ENCODE measurements at regions not wholly inside any gene's neighbourhood (a gene's known extent, or its start where the extent isn't known, plus 50 kb on each side); places are given as distances from the start of the nearest gene placed in this dataset.
"Not testable (repeated sequence)": the region's sequence is repeated elsewhere in the genome, so short reads cannot be mapped to it uniquely, and the experiment has no call there.

GRCh38 chr10:70967591-70968587, 79.5 kb upstream of the PCBD1 start:
- DNase-seq: no peak

DNA sequence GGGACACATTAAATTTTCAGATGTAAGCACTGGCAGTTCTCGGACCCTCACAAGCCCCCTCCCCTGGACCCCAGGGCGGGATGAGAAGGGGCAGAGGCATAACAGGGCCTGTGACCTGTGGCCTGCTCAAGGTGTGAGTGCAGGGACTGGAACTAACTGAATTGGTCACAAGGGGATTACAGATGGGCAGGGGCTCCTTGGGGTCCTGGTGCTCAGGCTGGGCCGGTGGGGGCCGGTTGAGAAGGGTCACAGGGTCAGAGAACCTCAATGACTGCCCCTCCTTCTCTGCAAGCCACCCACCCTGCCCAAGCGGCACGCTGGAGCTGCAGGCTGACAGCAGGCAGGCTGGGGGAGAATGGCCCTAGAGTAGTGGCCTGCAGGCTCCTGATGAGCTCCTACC, 80.8 kb upstream of the PCBD1 start:
- no peak for DNase-seq

- DNase-seq: no peak
These were observed 82.5 kb upstream of the PCBD1 start for GRCh38 chr10:70970830-70971229.

DNA sequence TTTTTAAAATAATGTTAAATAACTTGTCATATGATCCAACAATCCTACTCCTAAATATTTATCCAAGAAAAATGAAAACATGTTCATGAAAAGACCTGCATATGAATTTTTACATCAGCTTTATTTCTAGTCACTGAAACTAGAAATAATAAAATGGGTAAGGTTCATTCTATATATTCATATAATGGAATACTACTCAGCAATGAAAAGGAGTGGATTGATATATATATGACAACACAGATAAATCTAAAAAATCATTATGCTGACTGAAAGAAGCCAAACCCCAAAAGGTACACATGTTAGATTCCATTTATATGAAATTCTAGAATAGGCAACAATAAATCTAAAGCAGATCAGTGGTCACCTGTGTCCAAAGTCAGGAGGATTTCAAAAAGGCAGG, 84.9 kb upstream of the PCBD1 start:
- DNase-seq: no peak

DNA sequence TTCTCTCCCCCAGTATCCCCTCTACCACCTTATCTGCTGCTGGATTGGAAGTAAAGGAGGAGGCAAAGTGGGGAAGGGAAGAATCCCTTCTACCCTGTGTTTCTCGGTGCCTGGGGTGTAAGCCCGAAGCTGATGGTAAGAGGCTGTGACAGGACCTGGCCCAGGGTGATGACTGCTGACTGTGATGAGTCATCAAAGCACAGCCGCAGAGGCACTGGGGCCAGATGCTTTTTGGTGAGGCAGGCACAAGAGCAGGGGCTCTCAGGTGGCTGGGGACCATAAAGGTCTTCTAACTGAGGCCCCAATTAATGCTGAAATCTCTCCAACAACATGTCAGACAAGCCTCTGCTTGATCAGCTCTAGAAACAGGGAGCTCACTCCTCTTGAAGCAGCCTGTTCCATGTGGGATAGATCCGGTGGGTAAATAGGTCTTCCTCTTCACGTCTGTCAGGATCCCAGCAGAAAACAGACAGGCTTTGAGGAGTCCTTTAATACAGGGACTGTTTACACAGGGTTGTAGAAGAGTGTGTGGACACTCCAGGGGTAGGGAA, 86.1 kb upstream of the PCBD1 start:
- peak; percentile 24 for DNase-seq

- DNase-seq: no peak
These were observed 86.6 kb upstream of the PCBD1 start for GRCh38 chr10:70974920-70975319.

GRCh38 chr10:70976063-70976695, 87.8 kb upstream of the PCBD1 start:
- no peak for DNase-seq

GRCh38 chr10:70977625-70978024, 89.3 kb upstream of the PCBD1 start:
- DNase-seq: no peak

GRCh38 chr10:70978181-70978580, 89.8 kb upstream of the PCBD1 start:
- DNase-seq: no peak

- no peak for DNase-seq
These were observed 90.6 kb upstream of the PCBD1 start for GRCh38 chr10:70978816-70979480.

GRCh38 chr10:70980687-70981086, 92.3 kb upstream of the PCBD1 start:
- no peak for DNase-seq

GRCh38 chr10:70981171-70981836, 92.9 kb upstream of the PCBD1 start:
- no peak for DNase-seq

DNA sequence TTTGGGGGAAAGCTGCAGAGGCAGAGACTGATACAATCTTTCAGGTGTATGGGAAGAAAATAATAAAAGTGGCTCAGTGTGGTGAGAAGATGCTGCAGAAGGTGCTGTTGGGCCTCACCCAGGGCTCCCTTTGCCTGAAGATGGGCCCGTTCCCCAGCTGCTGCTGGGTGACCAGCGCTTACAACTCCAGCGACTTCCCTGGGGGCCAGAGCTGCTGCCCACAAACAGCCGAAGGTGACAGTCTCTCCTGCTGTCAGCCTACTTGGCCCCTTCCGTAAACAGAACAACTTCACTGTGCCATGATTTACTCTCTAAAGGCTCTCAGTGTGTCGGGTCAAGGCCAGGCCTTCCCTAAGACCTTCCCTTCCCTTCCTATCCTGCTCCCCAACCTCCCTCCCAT, 93.6 kb upstream of the PCBD1 start:
- DNase-seq: no peak

GRCh38 chr10:70982443-70982842, 94.1 kb upstream of the PCBD1 start:
- no peak for DNase-seq

- no peak for DNase-seq
These were observed 96.8 kb upstream of the PCBD1 start for GRCh38 chr10:70984986-70985722.

DNA sequence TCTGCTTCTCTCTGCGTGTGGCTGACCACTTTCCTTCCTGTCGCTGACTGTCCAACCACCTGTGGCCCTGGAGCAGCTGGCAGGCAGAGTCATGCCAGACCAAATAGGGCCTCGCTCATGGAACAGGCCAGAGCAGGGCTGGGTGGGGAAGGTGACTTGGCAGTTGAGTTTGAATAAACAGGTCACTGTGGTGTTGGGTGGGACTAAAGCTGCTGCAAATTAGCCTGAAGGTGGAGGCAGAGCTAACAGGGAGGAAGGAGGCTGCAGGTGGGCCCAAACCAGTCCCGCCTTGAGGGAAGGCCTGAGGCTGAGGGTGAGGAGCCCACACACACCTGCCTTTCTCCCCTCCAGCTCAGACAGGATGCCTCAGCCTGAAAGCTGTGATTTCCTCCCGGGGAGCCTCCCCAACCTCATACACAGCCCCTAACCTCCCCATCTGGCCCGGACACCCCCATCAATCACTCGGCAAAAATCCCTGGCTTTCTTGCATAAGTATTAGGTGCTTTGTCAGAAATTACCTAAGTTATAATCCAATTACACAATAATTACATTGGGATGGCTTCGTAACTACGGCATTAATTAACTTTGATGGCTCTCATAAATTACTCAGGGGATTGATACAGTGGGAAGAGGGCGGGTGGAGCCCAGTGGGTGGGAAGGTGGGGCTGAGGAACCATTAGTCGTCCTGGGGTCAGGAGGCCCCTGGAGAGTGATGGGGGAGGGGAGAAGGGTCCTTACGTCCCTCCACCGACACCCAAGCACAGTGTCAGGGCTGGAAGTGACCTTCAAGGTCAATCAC, 97.7 kb upstream of the PCBD1 start:
- no peak for DNase-seq

DNA sequence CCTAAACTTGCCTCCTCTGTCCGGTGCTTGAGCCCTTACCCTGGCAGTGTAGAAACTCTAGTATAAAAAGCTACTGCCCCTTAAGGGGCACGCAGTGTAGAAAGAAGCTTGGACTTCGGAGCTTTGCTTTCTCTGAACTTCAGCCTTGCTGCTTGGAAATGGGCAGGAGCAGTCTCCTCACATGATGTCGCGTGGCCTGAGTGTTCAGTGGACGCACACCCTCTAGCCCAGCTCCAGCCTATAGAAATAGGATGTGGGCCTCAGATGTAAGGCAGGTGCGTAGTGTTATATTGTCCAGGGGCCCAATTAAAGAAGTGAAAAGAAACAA, 98.2 kb upstream of the PCBD1 start:
- no peak for DNase-seq

- no peak for DNase-seq
These were observed 99.2 kb upstream of the PCBD1 start for GRCh38 chr10:70987396-70988130.

DNA sequence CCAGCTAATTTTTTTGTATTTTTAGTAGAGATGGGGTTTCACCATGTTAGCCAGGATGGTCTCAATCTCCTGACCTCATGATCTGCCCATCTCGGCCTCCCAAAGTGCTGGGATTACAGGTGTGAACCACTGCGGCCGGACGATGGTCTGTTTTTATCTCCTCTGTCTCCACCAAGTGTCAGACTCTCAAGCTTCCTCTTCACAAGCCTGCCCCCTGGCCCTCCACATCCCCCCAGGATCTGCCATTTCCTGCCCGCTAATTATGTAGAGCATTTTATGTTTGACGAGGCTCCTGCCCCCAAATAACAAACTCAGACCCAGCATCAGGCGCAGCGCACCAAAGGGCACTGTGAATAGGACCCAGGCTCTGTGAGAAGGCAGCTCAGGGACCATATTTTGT, 101.8 kb upstream of the PCBD1 start:
- not testable (repeated sequence) for DNase-seq

DNA sequence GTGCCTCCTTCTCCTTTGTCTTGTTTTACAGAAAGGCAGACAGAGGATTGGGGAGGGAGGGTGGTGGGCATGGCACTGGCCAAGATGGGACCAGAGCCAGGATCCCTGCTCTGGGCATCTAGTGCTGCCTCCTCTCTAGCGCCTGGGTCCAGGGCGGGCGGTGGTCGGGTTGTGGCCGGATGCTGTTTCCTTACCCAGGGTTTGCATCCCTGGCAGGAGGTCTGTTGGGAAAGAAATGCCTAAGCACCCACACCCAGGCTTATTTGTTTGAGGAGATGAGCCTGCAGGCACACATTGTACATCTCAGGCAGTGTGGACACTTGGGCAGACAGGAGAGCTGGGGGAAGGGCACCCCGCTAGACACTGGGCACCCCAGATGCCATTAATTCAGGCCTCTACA, 102.3 kb upstream of the PCBD1 start:
- DNase-seq: no peak

All from NCI-H1694 treated with DMSO at 0.1 percent for 48 hours (cell line).